HG03025 (cell line): ENCODE measurements at regions not wholly inside any gene's neighbourhood (a gene's known extent, or its start where the extent isn't known, plus 50 kb on each side); places are given as distances from the start of the nearest gene placed in this dataset.
"Not testable (repeated sequence)": the region's sequence is repeated elsewhere in the genome, so short reads cannot be mapped to it uniquely, and the experiment has no call there.

Source experiments
- ATAC-seq: cut with Tn5 transposase; IDR thresholded peaks from one replicate; pipeline ENCODE4 v1.9.1; 2021; ENCODE audit warnings: mild to moderate bottlenecking, moderate library complexity; ENCODE audit not compliant: unreplicated experiment, low FRiP score

DNA sequence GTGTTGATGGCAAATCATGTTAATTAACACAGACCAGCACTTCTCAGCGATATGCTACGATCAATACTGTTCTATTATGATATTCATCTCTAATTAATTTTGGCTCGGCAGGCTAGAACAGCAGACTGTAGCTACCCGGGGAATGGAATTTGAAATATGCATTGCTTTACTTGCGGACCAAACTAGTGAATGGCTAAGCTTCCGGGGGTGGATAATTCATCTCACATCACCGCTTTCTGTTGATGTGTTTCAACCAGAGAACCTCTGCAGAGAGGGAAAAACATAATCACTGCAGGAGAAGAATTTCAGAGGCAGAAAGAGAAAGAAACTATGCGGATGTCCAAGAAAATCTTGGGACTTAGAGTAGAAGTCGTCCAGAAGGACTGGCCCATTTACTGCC lies 490.9 kb downstream of the STK39 start:
- ATAC-seq = no peak

DNA sequence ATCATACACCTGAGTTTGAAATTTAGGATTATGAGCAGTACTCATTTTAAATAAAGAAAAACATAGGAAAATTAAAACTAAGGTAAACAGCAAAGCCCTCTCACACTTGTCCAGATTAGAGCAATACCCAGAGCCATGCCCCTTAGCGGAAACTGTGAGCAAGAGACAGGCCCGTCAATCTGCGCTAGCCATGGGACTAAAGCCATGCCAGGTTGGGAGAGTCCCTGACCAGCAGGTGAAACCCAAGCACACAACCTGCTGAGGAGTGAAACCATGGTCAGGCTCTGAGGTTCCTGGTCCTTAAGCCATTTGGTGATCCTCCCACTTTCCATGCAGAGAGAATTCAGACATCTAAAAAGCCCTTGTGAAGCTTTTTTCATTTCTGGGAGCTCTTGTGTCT lies 494.3 kb downstream of the STK39 start:
- ATAC-seq = no peak

DNA sequence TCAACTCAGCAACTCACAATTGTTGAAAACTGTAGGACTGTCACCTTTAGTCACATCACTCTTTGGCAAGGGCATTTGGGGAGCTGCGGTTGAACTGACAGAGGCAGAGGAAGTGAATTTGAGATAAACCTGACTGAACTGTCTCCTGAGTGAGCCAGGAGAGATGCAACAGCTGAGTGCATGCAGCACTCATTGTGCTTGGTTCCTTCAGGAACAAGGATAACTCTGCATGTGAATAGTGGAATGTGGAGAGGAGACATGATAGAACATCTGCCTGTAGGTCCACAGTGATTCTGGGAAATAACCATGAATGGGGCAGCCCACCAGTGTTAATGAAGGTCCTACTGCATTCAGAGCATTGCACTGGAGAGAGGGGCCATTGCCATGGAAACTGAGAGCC lies 494.7 kb downstream of the STK39 start:
- no peak for ATAC-seq

DNA sequence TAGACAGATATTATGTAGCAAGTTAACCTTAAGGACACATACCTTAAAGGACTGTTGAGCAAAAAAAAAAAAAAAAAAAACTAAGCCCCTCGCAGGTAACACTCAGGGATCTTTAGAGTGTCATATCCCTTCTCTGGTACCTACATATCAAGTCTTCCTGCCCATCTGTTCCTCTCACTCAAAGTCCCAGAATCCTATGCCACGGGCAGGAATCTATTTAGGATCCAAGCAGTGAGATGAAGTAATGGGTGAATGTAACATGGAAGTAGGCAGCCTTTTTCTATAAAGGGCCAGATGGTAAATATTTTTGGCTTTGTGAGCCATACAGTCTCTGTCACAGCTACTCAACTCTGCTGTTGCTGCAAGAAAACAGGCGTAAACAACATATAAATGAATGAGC lies 496.7 kb downstream of the STK39 start:
- ATAC-seq = no peak

DNA sequence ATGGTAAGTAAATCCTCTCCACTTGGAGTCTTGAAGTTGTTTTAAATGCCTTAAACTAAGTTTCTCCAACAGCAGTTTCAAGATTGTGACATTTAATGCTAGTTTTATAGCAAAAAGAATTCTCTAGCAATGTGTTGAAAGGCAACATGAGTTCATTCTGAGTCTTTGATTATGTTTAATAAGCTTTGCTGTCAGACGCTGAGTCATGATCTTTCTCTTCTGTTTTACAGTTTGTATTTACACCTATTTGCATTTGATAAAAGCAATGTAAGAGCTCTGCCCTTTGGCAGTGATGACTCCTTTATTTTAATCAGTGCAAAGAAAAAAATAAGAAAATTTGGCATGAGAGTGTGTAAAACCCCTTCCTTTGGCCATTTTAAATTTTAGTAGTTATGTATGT lies 497.7 kb downstream of the STK39 start:
- no peak for ATAC-seq

DNA sequence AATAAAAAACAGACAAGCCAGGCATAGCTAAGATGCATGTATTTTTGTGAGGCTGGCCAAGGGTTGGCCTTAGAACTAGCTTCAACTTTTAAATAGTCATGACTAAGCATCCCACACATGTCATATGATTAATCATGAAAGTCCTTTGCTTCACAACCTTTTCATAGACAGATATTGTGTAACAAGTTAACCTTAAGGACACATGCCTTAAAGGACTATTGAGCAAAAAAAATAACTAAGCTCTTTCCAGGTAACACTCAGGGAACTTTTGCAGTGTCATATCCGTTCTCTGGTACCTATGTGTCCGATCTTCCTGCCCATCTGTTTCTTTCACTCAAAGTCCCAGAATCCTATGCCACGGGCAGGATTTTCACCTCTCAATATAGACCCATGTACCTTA lies 498.4 kb downstream of the STK39 start:
- no peak for ATAC-seq

DNA sequence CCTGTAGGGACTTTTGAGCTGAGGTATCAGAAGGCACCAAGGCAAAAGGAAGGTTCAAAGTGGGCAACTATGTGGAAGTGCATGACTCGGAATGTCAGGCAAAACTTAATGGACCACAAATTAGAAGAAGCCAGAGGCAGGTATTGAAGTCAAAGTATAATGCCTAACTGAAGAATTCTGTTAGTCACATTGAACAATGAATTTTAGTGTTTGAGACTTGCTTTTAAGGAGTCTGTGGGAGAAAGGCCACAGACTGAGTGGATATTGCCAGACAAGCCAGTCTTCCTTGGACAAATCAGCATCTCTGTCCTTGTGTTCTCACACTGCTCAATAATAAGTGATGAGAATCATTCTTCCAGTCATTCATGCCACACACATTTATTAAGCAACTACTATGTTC lies 498.9 kb downstream of the STK39 start:
- ATAC-seq = no peak

DNA sequence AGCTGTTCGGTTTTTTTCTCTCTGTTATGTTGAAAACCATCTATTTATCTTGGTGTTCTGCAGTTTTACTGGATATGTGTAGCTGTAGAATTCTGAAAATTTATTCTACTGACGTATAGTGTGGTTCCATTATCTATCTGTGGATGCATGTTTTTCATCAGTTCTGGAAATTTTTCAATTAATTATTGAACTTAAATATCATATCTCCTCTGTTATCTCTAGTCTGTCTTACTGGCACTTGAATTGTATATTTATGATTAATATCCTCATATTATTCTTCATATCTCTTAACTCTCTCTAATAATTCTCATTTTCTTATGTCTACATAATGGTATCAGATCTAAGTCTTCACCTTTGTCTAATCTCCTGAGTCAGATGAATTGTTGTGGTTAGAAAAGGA lies 501.7 kb downstream of the STK39 start:
- no peak for ATAC-seq

DNA sequence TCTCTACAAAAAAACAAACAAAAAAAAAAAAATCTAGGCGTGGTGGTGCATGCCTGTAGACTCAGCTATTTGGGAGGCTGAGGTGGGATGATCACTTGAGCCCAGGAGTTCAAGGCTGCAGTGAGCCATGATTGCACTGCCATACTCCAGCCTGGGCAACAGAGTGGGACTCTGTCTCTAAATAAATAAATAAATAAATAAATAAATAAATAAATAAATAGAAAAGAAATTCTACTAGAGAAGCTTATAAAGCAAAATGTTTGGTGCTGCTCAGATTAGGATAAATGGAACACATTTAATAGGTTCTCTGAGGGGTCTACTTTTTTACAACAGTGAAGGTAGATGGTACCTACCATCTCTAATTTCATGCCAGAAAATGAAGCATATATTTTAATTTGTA lies 507.5 kb downstream of the STK39 start:
- not testable (repeated sequence) for ATAC-seq

DNA sequence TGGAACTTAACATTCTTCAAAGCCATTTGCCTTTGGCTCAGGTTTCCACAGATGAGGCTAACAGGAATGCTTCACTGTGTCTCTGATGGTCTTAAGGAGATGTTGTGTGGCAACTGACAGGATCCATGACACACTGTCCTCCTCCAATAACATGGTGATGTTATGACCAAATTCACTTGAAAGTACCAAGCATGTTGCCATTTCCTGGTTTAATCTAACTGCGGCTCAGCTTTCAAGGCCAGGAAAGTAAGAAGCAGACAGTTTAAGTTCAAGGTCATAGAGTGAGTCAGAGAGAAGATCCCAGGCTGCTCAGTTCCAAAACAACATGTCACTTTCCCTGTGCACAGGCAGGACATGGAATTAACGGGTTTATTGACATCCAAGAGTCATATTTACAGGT lies 513.6 kb downstream of the STK39 start:
- no peak for ATAC-seq

DNA sequence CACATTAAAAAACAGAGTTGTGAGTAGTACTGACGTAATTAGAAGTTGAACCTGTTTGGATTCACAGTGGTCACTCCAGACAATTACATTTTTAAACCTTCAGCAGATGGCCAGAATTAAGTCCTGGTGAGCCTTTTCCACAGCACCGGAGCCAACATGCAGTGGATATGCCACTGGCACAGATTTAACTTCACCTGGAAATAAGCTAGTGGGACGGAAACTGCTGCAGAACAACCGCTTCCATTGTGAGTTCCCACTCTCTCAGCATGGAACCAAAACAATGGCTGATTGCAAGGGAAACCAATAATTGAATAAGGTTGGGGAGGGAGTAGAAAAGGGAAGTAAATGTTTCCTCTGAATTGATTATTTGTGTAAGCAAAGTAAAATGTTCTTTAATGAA lies 515.1 kb downstream of the STK39 start:
- ATAC-seq = no peak

DNA sequence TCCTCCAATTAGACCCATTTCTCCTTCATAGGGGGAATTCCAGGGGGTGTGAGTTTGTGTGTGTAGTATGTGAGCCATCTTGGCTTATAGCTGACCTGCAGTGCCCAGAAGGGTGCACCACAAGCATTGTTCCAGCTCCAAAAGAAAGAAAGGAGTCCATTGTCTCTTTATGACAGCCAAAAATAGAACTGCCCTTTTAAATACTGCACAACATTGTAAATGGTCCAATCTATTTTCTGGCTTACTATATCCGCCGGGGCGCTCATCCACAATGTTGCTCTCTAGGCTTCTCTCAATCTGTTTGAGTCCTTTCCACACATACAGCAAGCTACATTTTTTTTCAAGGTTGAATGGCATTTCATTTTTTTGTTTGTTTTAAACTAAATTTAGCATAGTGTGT lies 517.5 kb downstream of the STK39 start:
- no peak for ATAC-seq

DNA sequence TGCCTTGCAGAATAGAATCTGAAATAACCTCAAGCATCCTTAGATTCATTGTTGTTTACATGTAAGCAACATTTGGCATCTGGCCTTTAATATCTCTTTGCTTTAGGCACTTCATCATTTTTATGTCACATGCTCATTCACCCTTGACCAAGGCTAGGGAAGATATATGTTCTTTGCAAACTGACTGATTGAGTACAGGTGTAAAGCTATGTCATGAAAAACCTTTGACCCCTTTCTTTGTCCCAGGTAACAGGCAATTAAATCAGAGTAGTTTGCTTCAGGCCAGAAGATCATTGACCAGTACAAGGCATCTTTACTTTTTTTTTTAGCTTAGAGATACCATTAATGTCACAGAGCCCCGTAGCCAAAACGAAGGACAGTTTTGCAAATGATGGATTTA lies 520.6 kb downstream of the STK39 start:
- no peak for ATAC-seq

DNA sequence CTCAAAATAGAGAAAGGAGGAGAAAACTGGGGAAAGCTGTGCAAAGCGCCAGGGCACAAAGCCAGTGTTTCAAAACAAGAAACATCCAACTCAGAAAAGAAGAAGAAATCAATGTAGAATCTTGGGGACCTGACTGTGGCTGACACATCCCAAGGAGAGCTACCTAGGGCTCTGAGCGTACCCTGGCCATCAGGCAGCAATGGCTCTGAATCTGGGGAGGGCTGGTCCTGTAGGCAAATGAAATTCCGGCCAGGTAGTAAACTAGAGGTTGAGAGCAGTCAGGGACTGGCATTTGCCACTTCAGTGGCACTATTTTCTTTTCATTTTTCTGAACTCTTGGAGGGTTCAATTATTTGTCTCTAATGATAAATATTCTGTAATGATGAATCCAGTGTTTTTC lies 525.8 kb downstream of the STK39 start:
- ATAC-seq = no peak

DNA sequence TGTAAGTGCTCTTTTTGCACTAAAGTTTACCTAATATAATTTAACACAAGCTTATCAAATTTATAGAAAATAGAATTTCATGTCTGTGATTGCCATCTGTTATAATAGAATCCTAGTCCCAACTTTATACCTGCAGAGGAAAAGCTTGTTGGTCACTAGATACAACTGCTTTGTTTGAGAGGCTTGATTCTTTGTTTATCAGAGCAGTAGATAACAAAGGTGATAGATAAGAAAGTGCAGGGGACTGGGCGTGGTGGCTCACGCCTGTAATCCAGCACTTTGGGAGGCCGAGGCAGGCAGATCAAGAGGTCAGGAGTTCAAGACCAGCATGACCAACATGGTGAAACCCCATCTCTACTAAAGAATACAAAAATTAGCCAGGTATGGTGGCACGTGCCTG lies 528.0 kb downstream of the STK39 start:
- no peak for ATAC-seq

DNA sequence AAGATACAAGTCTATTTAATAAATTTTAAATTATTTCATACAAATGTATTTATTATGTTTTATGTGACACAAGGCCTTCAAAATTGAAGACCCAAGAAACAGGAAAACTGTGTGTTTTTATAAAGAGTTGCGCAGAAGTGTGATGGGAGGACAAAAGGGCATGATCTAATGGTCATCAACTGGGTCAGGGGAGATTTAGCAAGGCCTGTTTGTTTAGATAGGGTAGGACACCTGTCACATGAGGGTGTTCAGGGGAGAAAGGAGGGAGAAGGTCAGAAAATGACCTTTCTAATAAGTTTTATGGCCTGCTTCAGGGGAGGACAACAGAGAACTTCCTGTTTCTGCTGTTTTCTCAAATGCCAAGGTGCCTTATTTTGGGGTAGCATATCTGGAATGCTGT lies 528.8 kb downstream of the STK39 start:
- ATAC-seq = no peak

DNA sequence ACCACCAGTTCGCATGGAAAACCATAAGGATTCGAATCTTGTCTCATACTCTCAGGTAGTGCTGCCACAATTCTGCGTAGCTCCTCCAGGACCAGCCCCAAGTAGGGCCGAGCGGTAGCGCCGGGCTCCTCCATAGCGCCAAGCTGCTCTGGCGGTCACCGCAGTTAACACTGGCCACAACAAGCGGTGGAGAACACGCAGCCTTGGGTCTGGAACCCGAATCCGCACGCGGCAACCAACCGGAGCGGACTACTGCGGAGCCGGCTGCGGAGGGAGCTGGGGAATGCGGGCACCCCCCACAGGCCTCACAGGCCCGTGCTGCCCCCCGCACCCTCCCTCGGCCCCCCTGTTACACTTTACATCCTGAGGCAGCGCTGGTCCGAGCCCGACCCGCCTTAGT lies 531.5 kb downstream of the STK39 start:
- no peak for ATAC-seq

DNA sequence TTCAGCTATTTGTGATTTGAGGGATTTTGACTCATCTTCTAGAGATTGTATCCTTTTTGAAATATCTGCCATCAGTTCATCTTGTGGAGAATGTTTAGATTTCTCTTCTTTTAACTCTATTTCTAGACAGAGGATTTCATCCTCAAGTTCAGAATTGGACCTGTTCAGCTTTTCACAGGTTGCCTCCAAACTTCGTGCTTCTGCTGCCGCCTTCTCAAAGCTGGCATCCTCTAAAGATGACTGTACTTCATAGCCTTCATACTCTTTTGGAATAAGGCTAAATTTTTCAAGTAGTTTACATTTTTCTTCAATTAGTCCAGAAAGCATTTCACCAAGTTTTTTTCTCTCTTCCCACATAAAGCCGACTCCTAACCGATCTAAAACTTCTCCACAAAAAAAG lies 531.9 kb downstream of the STK39 start:
- not testable (repeated sequence) for ATAC-seq

DNA sequence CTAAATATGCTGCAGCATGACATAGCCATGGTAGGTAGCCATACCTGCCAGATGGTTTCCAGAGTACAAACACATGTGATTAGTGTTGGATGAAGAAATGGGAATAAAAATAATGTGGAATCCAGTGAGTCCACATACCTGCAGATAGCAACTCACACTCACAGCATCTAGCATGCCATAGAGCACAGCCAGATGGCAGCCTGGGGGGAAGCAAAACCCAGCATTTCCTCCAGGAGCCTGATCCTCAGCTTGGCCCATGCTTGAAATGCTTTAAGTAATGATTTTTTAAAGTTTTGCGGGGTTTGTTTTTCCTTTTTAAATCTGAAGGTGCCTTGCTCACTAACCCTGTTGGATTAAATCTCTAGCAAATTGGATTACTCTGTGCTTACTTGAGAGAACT lies 535.1 kb downstream of the STK39 start:
- ATAC-seq = no peak

DNA sequence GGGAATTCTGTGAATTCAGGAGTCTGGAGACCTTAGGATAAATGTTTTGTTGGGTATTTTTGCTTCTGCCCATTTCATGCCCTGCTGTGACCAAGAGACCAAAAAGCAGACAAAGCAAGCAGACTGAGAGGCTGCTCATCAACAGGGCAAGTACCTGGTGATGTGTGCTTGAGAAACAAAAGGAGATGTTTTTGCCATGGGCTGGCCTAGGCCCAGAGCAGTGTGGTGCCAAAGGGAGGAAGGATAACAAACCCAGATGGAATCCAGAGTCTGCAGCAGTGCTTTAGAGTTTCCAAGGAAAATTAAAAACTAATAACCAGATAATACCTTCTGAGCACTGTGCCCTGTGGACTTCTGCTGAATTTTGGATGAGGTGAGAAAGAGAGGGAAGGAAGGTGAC lies 538.4 kb downstream of the STK39 start:
- no peak for ATAC-seq

DNA sequence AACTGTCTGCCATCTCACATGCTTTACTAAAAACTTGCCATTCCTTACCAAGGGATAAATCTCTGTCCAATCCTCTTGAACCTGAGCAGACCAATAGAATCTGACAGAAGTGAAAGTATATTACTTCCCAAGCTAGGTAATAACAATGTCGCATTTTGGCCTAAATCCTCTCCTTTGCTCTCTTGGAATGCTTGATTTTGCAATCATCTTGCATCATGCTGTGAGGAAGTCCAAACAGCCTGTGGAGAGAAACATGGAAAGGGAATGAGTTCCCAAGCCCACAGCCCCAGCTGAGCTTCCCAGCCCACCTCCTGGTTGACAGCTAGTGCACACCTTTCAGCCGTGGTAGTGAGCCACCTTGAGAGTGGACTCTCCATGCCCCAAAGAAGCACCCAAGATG lies 540.6 kb downstream of the STK39 start:
- no peak for ATAC-seq

DNA sequence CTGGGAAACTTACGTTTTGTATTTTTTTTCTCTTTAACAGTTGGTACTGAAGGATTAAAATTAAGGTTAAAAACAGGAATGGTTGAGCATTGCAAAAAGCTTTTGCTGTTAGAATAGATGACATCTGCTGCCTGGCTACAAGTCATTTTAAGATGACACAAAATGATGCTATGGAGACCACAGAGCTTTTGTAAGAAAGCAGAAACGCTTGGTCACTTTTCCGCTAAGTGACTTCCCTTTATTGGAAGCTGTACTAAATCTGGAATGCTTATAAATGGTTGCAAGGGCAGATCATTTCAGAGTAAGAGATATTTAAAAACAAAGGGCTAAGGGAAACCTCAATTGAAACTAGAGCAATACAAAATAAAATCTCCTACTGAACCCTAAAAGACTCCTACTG lies 544.0 kb downstream of the STK39 start:
- ATAC-seq = no peak

DNA sequence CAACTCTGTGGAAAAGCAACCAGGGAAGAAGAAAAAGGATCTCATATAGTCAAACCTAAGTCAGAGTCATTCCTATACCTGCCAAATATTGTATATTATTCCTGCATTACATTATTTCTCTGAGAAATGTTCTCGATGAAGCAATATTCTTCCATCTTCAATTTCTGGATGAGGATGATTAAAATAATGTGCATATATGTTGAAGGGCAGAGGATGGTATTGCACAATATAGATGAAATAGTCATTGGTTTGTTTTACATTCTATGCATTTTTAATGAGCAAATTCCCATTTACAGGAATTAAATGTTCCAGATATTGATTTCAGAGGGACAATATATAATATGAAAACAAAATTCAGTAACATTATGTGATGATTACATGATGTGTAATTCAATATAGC lies 545.2 kb downstream of the STK39 start:
- no peak for ATAC-seq

DNA sequence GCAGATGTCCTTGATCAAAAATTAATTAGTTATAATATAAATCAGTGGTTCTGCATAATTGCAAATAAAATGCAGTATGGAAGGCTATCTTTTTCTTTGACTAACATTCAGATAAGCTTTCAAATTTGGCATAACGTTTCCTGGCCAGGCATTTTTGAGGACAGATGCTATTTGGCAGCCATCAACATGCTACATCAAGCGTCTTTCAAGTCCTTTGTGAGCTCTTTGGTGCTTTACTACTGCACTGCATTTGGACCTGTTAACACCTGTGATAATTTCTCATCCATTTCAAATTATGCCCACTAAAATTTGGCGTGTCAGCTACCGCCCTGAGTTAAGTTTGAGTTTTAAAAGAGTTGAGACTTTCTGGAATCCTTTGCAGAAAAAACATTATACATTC lies 545.7 kb downstream of the STK39 start:
- no peak for ATAC-seq
